ENCODE measurements at regions not wholly inside any gene's neighbourhood (a gene's known extent, or its start where the extent isn't known, plus 50 kb on each side); places are given as distances from the start of the nearest gene placed in this dataset.

DNA sequence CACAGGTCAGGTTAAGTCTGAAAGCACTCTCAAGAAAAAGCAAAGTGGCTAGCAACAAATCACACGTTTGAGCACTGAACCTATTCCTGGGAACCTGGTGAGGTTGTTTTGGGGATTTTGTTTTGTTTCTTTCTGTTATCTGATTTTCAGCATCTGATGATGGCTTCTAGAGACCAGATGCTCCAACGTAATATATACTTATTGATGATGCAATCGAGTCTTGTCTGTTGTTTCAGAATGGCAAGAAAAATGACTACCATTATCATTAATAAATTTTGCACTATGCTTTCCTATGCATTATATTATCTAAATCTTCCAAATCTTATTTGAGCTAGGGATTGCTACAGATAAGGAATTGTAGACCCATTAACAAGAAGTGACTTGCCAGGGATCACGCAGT, 312.3 kb upstream of the FAT3 start:
- TF ChIP-seq, protein P1, sequence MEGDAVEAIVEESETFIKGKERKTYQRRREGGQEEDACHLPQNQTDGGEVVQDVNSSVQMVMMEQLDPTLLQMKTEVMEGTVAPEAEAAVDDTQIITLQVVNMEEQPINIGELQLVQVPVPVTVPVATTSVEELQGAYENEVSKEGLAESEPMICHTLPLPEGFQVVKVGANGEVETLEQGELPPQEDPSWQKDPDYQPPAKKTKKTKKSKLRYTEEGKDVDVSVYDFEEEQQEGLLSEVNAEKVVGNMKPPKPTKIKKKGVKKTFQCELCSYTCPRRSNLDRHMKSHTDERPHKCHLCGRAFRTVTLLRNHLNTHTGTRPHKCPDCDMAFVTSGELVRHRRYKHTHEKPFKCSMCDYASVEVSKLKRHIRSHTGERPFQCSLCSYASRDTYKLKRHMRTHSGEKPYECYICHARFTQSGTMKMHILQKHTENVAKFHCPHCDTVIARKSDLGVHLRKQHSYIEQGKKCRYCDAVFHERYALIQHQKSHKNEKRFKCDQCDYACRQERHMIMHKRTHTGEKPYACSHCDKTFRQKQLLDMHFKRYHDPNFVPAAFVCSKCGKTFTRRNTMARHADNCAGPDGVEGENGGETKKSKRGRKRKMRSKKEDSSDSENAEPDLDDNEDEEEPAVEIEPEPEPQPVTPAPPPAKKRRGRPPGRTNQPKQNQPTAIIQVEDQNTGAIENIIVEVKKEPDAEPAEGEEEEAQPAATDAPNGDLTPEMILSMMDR (IDR thresholded peaks at IDR 0.05), result no peak
- TF ChIP-seq POLR2A (IDR thresholded peaks at IDR 0.05), result no peak
- Histone ChIP-seq H3K4me3 (no peak overlapping the region), H3K9me3 (no peaks in the 10 kb centered on the region), H3K27me3 (no peaks in the 10 kb centered on the region), H3K4me1 (no peaks in the 10 kb centered on the region), H3K27ac (no peak overlapping the region), H3K36me3 (no peaks in the 10 kb centered on the region)
- intact Hi-C loops (cut with DNase I; ENCODE audit: low total_unique reads), result no loop called here
- DNase-seq, result no peak

DNA sequence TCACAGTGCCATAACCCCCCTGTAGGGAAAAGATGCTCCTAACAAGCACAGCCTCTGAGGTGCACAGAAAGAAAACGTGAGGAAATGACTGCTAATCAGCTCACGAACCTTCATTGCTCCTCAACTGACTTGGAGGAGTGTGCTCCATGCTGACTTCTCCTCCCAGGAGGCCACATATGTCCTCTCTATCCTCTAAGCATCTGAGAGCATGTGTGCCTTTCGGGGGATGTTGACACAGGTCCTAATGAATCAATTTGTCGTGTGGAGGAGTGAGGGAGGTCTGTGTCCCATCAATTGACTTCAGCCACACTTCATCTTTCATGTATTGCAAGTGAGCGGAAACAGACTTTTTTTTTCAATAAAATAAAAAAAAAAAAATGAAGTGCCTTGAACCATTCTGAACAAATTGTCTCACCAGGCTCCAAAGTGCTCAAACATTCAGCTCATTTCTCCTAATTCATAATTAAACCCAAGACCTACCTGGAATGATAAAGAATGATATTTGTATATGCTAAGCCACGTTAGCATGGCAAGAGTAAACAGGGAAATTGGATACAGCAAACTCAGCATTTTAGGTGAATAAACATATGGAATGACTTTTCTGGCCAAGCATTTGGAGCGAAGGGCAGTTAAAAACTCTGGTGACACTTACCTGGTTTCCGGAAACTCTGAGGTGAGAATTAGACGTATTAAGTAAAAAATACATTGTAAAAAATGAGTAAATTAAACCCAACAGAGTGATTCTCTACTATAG, 317.6 kb upstream of the FAT3 start:
- no peak for DNase-seq
- H3K4me3 ChIP-seq, result no peak overlapping the region
- TF ChIP-seq, protein P1 (IDR thresholded peaks at IDR 0.05), result no peak
- TF ChIP-seq POLR2A (IDR thresholded peaks at IDR 0.05), result no peak
- intact Hi-C loops (cut with DNase I; ENCODE audit: low total_unique reads), result no loop called here
- no peak overlapping the region for H3K27ac ChIP-seq
- H3K4me1 ChIP-seq, result no peaks in the 10 kb centered on the region
- H3K27me3 ChIP-seq, result no peaks in the 10 kb centered on the region
- H3K36me3 ChIP-seq, result no peaks in the 10 kb centered on the region
- no peaks in the 10 kb centered on the region for H3K9me3 ChIP-seq

DNA sequence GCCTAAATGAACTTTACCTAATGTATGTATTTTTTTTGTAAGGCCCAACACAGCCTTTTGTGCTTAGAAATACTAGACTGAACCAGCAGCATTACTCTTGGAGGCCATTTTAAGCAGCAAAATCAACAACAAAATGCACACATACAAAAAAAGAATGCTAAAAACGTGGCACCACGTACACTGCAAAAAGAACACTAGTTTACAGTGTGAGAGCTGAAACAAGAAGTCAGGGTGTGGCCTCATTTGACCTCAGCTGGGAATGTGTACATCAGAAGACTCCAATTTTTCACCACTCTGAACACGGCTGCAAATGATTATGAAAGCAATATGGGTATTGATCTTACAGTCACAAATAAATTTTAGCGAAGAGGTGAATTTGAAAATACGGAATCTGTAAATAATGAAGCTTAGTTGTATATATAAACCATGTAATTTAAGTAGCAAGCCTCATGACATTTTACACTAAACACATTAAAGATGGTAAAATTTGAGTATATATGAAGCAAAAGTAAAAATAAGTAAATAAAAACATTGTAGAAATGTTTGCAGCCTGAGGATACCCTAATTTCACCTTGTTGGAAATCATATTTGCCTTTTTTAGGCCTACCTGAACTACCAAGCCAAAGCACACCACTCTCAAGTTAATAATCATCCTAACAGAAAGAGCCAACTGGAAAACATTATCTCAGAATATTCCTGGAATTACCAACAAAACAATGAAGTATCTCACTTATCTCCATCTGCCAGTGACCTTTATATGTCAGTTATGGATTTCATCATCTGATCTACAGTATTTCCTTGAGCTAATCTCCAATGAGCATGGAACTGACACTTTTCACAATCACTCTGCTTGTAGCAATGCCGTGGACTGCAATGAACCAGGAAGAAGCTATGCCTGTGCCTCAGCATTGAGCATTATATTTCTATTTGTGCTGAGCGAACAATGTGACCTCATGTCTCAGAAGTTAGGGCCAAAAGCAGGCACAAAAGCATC, 319.5 kb upstream of the FAT3 start:
- no peak overlapping the region for H3K27ac ChIP-seq
- H3K9me3 ChIP-seq, result no peaks in the 10 kb centered on the region
- intact Hi-C loops (cut with DNase I; ENCODE audit: low total_unique reads), result no loop called here
- DNase-seq, result no peak
- no peaks in the 10 kb centered on the region for H3K36me3 ChIP-seq
- no peaks in the 10 kb centered on the region for H3K27me3 ChIP-seq
- no peak overlapping the region for H3K4me3 ChIP-seq
- TF ChIP-seq POLR2A (IDR thresholded peaks at IDR 0.05), result no peak
- TF ChIP-seq, protein P1 (IDR thresholded peaks at IDR 0.05), result no peak
- no peaks in the 10 kb centered on the region for H3K4me1 ChIP-seq

DNA sequence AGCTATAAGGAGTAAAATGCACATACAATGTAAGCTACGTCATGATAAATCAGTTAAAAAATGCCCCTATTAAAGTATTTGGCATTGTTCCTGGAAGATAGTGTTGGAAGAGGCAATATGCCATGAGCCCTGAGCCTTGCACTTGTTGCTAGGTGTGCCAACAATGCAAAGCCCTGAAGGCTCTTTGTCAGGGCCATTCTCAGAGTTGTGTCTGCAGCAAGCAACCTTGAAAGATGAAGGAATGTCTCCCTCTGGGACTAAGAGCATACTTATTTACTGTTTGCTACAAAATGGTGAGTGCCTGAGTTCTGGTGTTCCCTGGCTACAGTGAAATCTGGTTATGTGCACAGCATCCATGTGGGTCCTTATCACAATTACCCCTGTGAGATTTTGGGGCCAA, 322.3 kb upstream of the FAT3 start:
- DNase-seq, result no peak
- no peaks in the 10 kb centered on the region for H3K9me3 ChIP-seq
- H3K4me1 ChIP-seq, result no peaks in the 10 kb centered on the region
- no peaks in the 10 kb centered on the region for H3K36me3 ChIP-seq
- intact Hi-C loops (cut with DNase I; ENCODE audit: low total_unique reads), result no loop called here
- H3K27me3 ChIP-seq, result no peaks in the 10 kb centered on the region
- H3K4me3 ChIP-seq, result no peak overlapping the region
- no peak for TF ChIP-seq POLR2A (IDR thresholded peaks at IDR 0.05)
- TF ChIP-seq, protein P1 (IDR thresholded peaks at IDR 0.05), result no peak
- no peak overlapping the region for H3K27ac ChIP-seq

DNA sequence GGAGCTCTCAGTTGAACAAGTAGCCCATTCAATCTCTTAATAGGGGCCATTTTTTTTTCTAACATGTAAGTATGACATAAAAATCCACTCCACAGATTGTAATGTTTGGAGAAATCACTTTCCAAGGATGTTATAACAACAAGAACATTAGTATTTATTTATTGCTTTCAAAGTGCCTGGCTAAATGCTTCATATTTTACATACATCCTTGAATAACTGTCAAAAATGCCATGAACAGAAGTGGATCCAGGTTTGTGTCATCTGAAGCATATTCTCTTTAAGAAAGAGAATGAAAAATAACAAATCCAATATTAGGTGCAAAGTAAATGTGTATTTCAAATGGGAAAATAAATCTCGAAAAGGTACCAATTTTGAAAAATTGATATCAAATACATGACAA, 344.0 kb upstream of the FAT3 start:
- TF ChIP-seq, protein P1 (IDR thresholded peaks at IDR 0.05), result no peak
- TF ChIP-seq POLR2A (IDR thresholded peaks at IDR 0.05), result no peak
- Histone ChIP-seq H3K27me3 (no peaks in the 10 kb centered on the region), H3K27ac (no peak overlapping the region), H3K4me1 (no peaks in the 10 kb centered on the region), H3K36me3 (no peaks in the 10 kb centered on the region), H3K9me3 (no peaks in the 10 kb centered on the region), H3K4me3 (no peak overlapping the region)
- intact Hi-C loops (cut with DNase I; ENCODE audit: low total_unique reads), result no loop called here
- no peak for DNase-seq
